A549 (cell line): ENCODE measurements at regions not wholly inside any gene's neighbourhood (a gene's known extent, or its start where the extent isn't known, plus 50 kb on each side); places are given as distances from the start of the nearest gene placed in this dataset.

Source experiments
- ATAC-seq, 2 experiments: fragments of 200-7000 bp in 1 of 2; fragments of >200 bp in 1 of 2; cut with Nextera tagmentation in 1 of 2; cut with Tn5 transposase in 1 of 2; 3 replicates each; pipeline versions ENCODE4 v1.8.0 to v1.9.1; 2018 to 2020; ENCODE audit warnings: mild to moderate bottlenecking in 1 of 2, moderate library complexity in 1 of 2
- CTCF ChIA-PET: fragments of 300-600 bp; sonication (Branson Sonifier 250); formaldehyde crosslinking; extraction: SDS; loops from one replicate; lab custom pipeline; 2021; ENCODE audit warnings: antibody characterized with exemption, inconsistent platforms; lab: Yijun Ruan, JAX
- POLR2A ChIA-PET: fragments of 350-600 bp; formaldehyde crosslinking; extraction: SDS; loops from one replicate; lab custom pipeline; 2021; ENCODE audit warnings: antibody characterized with exemption, inconsistent platforms; lab: Yijun Ruan, JAX
- DNase-seq, 2 experiments: peaks; one replicate each; pipeline versions ENCODE4 v3.0.0 to v3.0.0-alpha.2; 2011 to 2016; ENCODE audit warnings: low read depth in 1 of 2, low spot score in 1 of 2
- FAIRE-seq: peaks from 2 replicates; lab custom pipeline; 2011; peaks lifted over from hg19 to GRCh38; lab: Jason Lieb, UNC
- H3K27ac ChIP-seq, 2 experiments: fragments of >200 bp; sonication (Bioruptor Twin); formaldehyde crosslinking; 3 replicates each; pipeline ENCODE4 v1.5.1; 2016 to 2017
- H3K4me1 ChIP-seq: fragments of >200 bp; sonication (Bioruptor Twin); formaldehyde crosslinking; 3 replicates; pipeline ENCODE4 v1.6.1; 2016
- H3K4me2 ChIP-seq: fragments of >200 bp; sonication (Bioruptor Twin); formaldehyde crosslinking; 3 replicates; pipeline ENCODE4 v1.6.1; 2016
- H3K4me3 ChIP-seq: fragments of >200 bp; sonication (Bioruptor Twin); formaldehyde crosslinking; 3 replicates; pipeline ENCODE4 v1.5.1; 2016
- H3K9me3 ChIP-seq: fragments of >200 bp; sonication (Bioruptor Twin); formaldehyde crosslinking; 3 replicates; pipeline ENCODE4 v1.6.1; 2016
- BCL3 ChIP-seq: fragments of >200 bp; sonication (Bioruptor Twin); formaldehyde crosslinking; IDR thresholded peaks from 3 replicates; pipeline ENCODE4 v1.6.1; 2016
- CBX2 ChIP-seq: fragments of 200-600 bp; sonication (generic); IDR thresholded peaks from 2 replicates; pipeline ENCODE4 v1.6.1; 2016; ENCODE audit warnings: low read depth, mild to moderate bottlenecking, borderline replicate concordance
- CEBPB ChIP-seq, 2 experiments: fragments of >200 bp in 1 of 2; sonication (Bioruptor Twin) in 1 of 2; formaldehyde crosslinking in 1 of 2; IDR thresholded peaks; 2 replicates each; pipeline ENCODE4 v1.6.1; 2012 to 2016
- CHD2 ChIP-seq: fragments of 150-350 bp; IDR thresholded peaks from 2 replicates; pipeline ENCODE4 v1.6.1; 2014; ENCODE audit warnings: low read length; ENCODE audit not compliant: partially characterized antibody
- CTCF ChIP-seq: fragments of >200 bp; sonication (Bioruptor Twin); formaldehyde crosslinking; IDR thresholded peaks from 3 replicates; pipeline ENCODE4 v1.5.1; 2016
- EHMT2 ChIP-seq: fragments of 200-600 bp; sonication (generic); IDR thresholded peaks from 2 replicates; pipeline ENCODE4 v1.6.1; 2016; ENCODE audit warnings: antibody characterized with exemption, low read depth, mild to moderate bottlenecking, moderate library complexity
- EP300 ChIP-seq, 2 experiments: fragments of >200 bp; sonication (Bioruptor Twin); formaldehyde crosslinking; IDR thresholded peaks; 2 replicates in 1 of 2; 3 replicates in 1 of 2; pipeline ENCODE4 v1.6.1; 2016 to 2017
- ESRRA ChIP-seq: fragments of 150-350 bp; IDR thresholded peaks from 2 replicates; pipeline ENCODE4 v1.6.1; 2014; ENCODE audit warnings: mild to moderate bottlenecking, low read length, borderline replicate concordance
- FOSB ChIP-seq: fragments of 250-450 bp; sonication (Bioruptor Pico); IDR thresholded peaks from 2 replicates; pipeline ENCODE4 v1.5.0; 2020; ENCODE audit warnings: mild to moderate bottlenecking, moderate library complexity
- FOSL2 ChIP-seq, 2 experiments: fragments of 450-650 bp in 1 of 2; fragments of >200 bp in 1 of 2; sonication (Bioruptor Twin) in 1 of 2; formaldehyde crosslinking; IDR thresholded peaks; 2 replicates each; pipeline versions ENCODE4 v1.5.0 to v1.6.1; 2016 to 2020; ENCODE audit warnings: mild to moderate bottlenecking in 1 of 2, moderate library complexity in 1 of 2
- KDM5A ChIP-seq: fragments of 200-600 bp; sonication (generic); IDR thresholded peaks from 2 replicates; pipeline ENCODE4 v1.6.1; 2016; ENCODE audit warnings: antibody characterized with exemption, mild to moderate bottlenecking
- POLR2AphosphoS2 ChIP-seq: conservative IDR thresholded peaks from 2 replicates; pipeline ENCODE4 v1.6.1; 2012; ENCODE audit warnings: low read length, improper control_type of control experiment, inconsistent platforms
- SMC3 ChIP-seq: fragments of >200 bp; sonication (Bioruptor Twin); formaldehyde crosslinking; IDR thresholded peaks from 3 replicates; pipeline ENCODE4 v1.6.1; 2018; ENCODE audit warnings: inconsistent platforms
- TFCP2L1 ChIP-seq: fragments of 250-450 bp; sonication (Bioruptor Pico); IDR thresholded peaks from 2 replicates; pipeline ENCODE4 v1.5.0; 2021; ENCODE audit warnings: mild to moderate bottlenecking
- ZC3H11A ChIP-seq: fragments of 450-650 bp; IDR thresholded peaks from 2 replicates; pipeline ENCODE4 v1.6.1; 2014; ENCODE audit warnings: antibody characterized with exemption, mild to moderate bottlenecking
- WGBS: methylation state at CpG from one replicate; pipeline ENCODE4 v1.1.6; 2017; ENCODE audit errors: missing lambda C conversion rate; 5-methylcytosine and 5-hydroxymethylcytosine counted together
- TF ChIP-seq, protein P1 (sequence below): fragments of 200-600 bp; sonication (generic); IDR thresholded peaks from 2 replicates; pipeline ENCODE4 v1.6.1; 2016; ENCODE audit warnings: antibody characterized with exemption, mild to moderate bottlenecking, moderate library complexity
- TF ChIP-seq, protein P2 (sequence below): IDR thresholded peaks from 2 replicates; pipeline ENCODE4 v1.6.1; 2012

GRCh38 chr22:48615171-48616008 lies 1212.3 kb downstream of the BRD1 start (continued):
- no peak for TF ChIP-seq BCL3
- TF ChIP-seq POLR2AphosphoS2: no peak

GRCh38 chr22:48613566-48614200 lies 1214.0 kb downstream of the BRD1 start:
- DNase-seq: no peak
- no peak for FAIRE-seq
- POLR2A ChIA-PET: no interaction called here
- TF ChIP-seq, protein P1, sequence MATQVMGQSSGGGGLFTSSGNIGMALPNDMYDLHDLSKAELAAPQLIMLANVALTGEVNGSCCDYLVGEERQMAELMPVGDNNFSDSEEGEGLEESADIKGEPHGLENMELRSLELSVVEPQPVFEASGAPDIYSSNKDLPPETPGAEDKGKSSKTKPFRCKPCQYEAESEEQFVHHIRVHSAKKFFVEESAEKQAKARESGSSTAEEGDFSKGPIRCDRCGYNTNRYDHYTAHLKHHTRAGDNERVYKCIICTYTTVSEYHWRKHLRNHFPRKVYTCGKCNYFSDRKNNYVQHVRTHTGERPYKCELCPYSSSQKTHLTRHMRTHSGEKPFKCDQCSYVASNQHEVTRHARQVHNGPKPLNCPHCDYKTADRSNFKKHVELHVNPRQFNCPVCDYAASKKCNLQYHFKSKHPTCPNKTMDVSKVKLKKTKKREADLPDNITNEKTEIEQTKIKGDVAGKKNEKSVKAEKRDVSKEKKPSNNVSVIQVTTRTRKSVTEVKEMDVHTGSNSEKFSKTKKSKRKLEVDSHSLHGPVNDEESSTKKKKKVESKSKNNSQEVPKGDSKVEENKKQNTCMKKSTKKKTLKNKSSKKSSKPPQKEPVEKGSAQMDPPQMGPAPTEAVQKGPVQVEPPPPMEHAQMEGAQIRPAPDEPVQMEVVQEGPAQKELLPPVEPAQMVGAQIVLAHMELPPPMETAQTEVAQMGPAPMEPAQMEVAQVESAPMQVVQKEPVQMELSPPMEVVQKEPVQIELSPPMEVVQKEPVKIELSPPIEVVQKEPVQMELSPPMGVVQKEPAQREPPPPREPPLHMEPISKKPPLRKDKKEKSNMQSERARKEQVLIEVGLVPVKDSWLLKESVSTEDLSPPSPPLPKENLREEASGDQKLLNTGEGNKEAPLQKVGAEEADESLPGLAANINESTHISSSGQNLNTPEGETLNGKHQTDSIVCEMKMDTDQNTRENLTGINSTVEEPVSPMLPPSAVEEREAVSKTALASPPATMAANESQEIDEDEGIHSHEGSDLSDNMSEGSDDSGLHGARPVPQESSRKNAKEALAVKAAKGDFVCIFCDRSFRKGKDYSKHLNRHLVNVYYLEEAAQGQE: no peak
- TF ChIP-seq TFCP2L1 (CRISPR knock-in tag) (no peak), CBX2 (no peak), CTCF (no peak), EHMT2 (no peak), FOSB (no peak), SMC3 (no peak), ZC3H11A (no peak), EP300 (IDR thresholded peaks at IDR 0.05) (no peak), CHD2 (no peak), KDM5A (no peak), CEBPB (IDR thresholded peaks at IDR 0.05) (no peak), ESRRA (no peak), FOSL2 (IDR thresholded peaks at IDR 0.05) (no peak), FOSL2 (CRISPR knock-in tag; IDR thresholded peaks at IDR 0.05) (no peak)
- TF ChIP-seq, protein P2, sequence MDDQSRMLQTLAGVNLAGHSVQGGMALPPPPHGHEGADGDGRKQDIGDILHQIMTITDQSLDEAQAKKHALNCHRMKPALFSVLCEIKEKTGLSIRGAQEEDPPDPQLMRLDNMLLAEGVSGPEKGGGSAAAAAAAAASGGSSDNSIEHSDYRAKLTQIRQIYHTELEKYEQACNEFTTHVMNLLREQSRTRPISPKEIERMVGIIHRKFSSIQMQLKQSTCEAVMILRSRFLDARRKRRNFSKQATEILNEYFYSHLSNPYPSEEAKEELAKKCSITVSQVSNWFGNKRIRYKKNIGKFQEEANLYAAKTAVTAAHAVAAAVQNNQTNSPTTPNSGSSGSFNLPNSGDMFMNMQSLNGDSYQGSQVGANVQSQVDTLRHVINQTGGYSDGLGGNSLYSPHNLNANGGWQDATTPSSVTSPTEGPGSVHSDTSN: no peak
- Histone ChIP-seq H3K4me2 (no peak overlapping the region), H3K27ac (no peak overlapping the region), H3K4me1 (no peaks in the 10 kb centered on the region), H3K9me3 (no peaks in the 10 kb centered on the region), H3K4me3 (no peak overlapping the region)
- CTCF ChIA-PET: no interaction called here
- no peak for ATAC-seq
- WGBS: 85% methylated on average over 24 of the region's 32 CpGs
